Fibroblast of lung (primary cell): ENCODE measurements at regions not wholly inside any gene's neighbourhood (a gene's known extent, or its start where the extent isn't known, plus 50 kb on each side); places are given as distances from the start of the nearest gene placed in this dataset.

Experiments
- DNase-seq, 2 donors: peaks; one replicate each; pipeline versions ENCODE4 v3.0.0 to v3.0.0-alpha.2; 2010; ENCODE audit warnings: low read depth in 2 of 2
- H2AFZ ChIP-seq: 2 replicates; pipeline ENCODE4 v1.5.1; 2012; ENCODE audit warnings: low read length, control low read depth, inconsistent platforms
- H3K27ac ChIP-seq: 2 replicates; pipeline ENCODE4 v1.5.1; 2011; ENCODE audit warnings: low read length, control low read depth; ENCODE audit not compliant: insufficient read depth
- H3K27me3 ChIP-seq: 2 replicates; pipeline ENCODE4 v1.5.1; 2011; ENCODE audit warnings: mild to moderate bottlenecking, low read length; ENCODE audit not compliant: control insufficient read depth, insufficient read depth
- H3K36me3 ChIP-seq: 2 replicates; pipeline ENCODE4 v1.5.1; 2011; ENCODE audit warnings: low read length; ENCODE audit not compliant: control insufficient read depth, insufficient read depth
- H3K4me1 ChIP-seq: 2 replicates; pipeline ENCODE4 v1.5.1; 2011; ENCODE audit warnings: low read length; ENCODE audit not compliant: control insufficient read depth, insufficient read depth; ENCODE audit errors: extremely low read depth
- H3K4me2 ChIP-seq: 2 replicates; pipeline ENCODE4 v1.5.1; 2011; ENCODE audit warnings: low read length, control low read depth; ENCODE audit not compliant: insufficient read depth; ENCODE audit errors: extremely low read depth
- H3K4me3 ChIP-seq, 4 experiments: fragments of 200-600 bp in 1 of 4; sonication (generic) in 1 of 4; replicated peaks in 1 of 4; 2 replicates each; pipeline ENCODE4 v1.5.1; 2011 to 2016; ENCODE audit warnings: low read length in 4 of 4, low read depth in 3 of 4, mild to moderate bottlenecking in 3 of 4, control low read depth in 2 of 4, inconsistent platforms in 1 of 4, mixed read lengths in 1 of 4; ENCODE audit not compliant: insufficient read depth in 1 of 4; ENCODE audit errors: control extremely low read depth in 1 of 4
- H3K79me2 ChIP-seq: 2 replicates; pipeline ENCODE4 v1.5.1; 2012; ENCODE audit warnings: mild to moderate bottlenecking, low read length, inconsistent platforms; ENCODE audit not compliant: control insufficient read depth, insufficient read depth
- H3K9ac ChIP-seq: 2 replicates; pipeline ENCODE4 v1.5.1; 2011; ENCODE audit warnings: mild to moderate bottlenecking, low read length, control low read depth; ENCODE audit not compliant: insufficient read depth
- H3K9me3 ChIP-seq: 2 replicates; pipeline ENCODE4 v1.5.1; 2012; ENCODE audit warnings: low read depth, low read length; ENCODE audit not compliant: control insufficient read depth, insufficient read depth
- H4K20me1 ChIP-seq: 2 replicates; pipeline ENCODE4 v1.5.1; 2011; ENCODE audit warnings: low read length; ENCODE audit not compliant: control insufficient read depth, insufficient read depth; ENCODE audit errors: extremely low read depth
- EZH2 ChIP-seq: IDR thresholded peaks from 2 replicates; pipeline ENCODE4 v1.5.1; 2012; ENCODE audit warnings: low read length, control low read depth, mild to moderate bottlenecking; ENCODE audit errors: missing control alignments
- TF ChIP-seq, protein P1 (sequence below), 2 donors: IDR thresholded peaks in 1 of 2; conservative IDR thresholded peaks in 1 of 2; 1 replicate in 1 of 2; 2 replicates in 1 of 2; pipeline ENCODE4 v1.5.1; 2011 to 2012; ENCODE audit warnings: low read length in 2 of 2, control low read depth in 1 of 2, inconsistent platforms in 1 of 2, low read depth in 1 of 2, mild to moderate bottlenecking in 1 of 2

DNA sequence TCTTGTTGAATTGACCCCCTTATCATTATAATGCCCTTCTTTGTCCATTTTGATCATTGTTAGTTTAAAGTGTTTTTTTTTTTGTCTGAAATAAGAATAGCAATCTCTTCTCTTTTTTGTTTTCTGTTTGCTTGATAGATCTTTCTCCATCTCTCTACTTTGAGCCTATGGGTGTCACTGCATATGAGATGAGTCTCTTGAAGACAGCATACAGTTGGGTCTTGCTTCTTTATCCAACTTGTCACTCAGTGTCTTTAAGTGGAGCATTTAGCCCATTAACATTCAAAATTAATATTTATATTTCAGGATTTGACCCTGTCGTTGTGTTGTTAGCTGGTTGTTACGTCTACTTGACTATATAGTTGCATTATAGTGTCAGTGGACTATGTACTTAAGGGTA is 135.4 kb downstream of the HMHB1 start:
- no peak for DNase-seq
- Histone ChIP-seq H3K27me3 (no peaks in the 10 kb centered on the region), H3K27ac (no peak overlapping the region), H3K4me2 (no peak overlapping the region), H3K9me3 (no peaks in the 10 kb centered on the region), H3K9ac (no peak overlapping the region), H3K4me3 (no peak overlapping the region), H4K20me1 (no peaks in the 10 kb centered on the region), H2AFZ (no peak overlapping the region), H3K4me1 (no peaks in the 10 kb centered on the region), H3K79me2 (no peaks in the 10 kb centered on the region), H3K36me3 (no peaks in the 10 kb centered on the region)
- TF ChIP-seq EZH2: no peak

DNA sequence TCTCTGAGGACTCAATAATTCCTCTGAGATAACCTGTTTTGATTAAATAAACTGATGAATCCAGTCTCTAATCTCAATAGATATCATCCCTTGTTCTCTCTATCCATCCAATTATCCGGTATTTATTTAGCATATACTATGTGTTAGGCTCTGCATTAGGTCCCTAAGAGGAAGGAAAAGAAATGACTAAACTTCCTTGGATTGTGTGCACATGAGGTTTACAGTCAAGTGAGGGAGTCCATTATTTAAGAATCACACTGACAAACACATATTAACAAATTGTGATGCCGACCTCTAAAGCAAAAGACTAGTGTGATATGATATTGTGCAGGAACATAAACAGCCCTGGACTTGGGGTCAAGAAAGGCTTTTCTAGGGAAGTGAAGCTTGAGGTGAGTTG is 140.8 kb downstream of the HMHB1 start:
- no peak for DNase-seq
- H3K4me3 ChIP-seq: no peak overlapping the region
- TF ChIP-seq EZH2: no peak
- TF ChIP-seq, protein P1, sequence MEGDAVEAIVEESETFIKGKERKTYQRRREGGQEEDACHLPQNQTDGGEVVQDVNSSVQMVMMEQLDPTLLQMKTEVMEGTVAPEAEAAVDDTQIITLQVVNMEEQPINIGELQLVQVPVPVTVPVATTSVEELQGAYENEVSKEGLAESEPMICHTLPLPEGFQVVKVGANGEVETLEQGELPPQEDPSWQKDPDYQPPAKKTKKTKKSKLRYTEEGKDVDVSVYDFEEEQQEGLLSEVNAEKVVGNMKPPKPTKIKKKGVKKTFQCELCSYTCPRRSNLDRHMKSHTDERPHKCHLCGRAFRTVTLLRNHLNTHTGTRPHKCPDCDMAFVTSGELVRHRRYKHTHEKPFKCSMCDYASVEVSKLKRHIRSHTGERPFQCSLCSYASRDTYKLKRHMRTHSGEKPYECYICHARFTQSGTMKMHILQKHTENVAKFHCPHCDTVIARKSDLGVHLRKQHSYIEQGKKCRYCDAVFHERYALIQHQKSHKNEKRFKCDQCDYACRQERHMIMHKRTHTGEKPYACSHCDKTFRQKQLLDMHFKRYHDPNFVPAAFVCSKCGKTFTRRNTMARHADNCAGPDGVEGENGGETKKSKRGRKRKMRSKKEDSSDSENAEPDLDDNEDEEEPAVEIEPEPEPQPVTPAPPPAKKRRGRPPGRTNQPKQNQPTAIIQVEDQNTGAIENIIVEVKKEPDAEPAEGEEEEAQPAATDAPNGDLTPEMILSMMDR (conservative IDR thresholded peaks at IDR 0.05 in 1 of 2, IDR thresholded peaks at IDR 0.05 in 1 of 2; ENCODE audit: low read depth in 1 of 2, low read length in 2 of 2): no peak
- H3K4me2 ChIP-seq: no peak overlapping the region
- no peaks in the 10 kb centered on the region for H3K79me2 ChIP-seq
- no peak overlapping the region for H3K9ac ChIP-seq
- H3K27me3 ChIP-seq: no peaks in the 10 kb centered on the region
- no peaks in the 10 kb centered on the region for H3K4me1 ChIP-seq
- no peak overlapping the region for H3K27ac ChIP-seq
- no peaks in the 10 kb centered on the region for H4K20me1 ChIP-seq
- no peak overlapping the region for H2AFZ ChIP-seq
- no peaks in the 10 kb centered on the region for H3K9me3 ChIP-seq
- no peaks in the 10 kb centered on the region for H3K36me3 ChIP-seq

DNA sequence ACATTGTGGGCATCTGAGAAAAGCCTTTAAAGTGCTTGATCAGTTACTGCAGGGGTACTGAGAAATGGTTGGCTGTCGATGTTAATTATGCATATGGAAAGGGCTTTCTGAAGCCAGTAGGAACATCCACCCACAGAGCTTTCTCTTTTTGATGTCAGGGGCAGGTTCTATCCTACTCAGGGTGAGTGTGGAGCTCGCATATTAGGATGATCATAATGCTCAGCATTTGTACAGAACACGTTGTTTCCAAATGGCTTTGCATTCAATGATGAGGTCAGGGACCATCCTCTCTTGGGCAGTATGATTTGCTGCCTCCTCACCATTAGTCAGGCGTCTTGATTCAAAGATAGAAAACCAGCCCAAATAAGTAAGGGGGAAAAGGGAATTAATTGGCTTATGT is 141.9 kb downstream of the HMHB1 start:
- Histone ChIP-seq H3K36me3 (no peaks in the 10 kb centered on the region), H3K4me2 (no peak overlapping the region), H3K27me3 (no peaks in the 10 kb centered on the region), H3K9me3 (no peaks in the 10 kb centered on the region), H3K4me1 (no peaks in the 10 kb centered on the region), H2AFZ (no peak overlapping the region), H3K27ac (no peak overlapping the region), H3K4me3 (no peak overlapping the region), H3K9ac (no peak overlapping the region), H4K20me1 (no peaks in the 10 kb centered on the region), H3K79me2 (no peaks in the 10 kb centered on the region)
- no peak for DNase-seq
- TF ChIP-seq EZH2: no peak
- TF ChIP-seq, protein P1 (conservative IDR thresholded peaks at IDR 0.05 in 1 of 2, IDR thresholded peaks at IDR 0.05 in 1 of 2; ENCODE audit: low read depth in 1 of 2, low read length in 2 of 2): no peak
